ENCODE measurements at regions not wholly inside any gene's neighbourhood (a gene's known extent, or its start where the extent isn't known, plus 50 kb on each side); places are given as distances from the start of the nearest gene placed in this dataset.

DNA sequence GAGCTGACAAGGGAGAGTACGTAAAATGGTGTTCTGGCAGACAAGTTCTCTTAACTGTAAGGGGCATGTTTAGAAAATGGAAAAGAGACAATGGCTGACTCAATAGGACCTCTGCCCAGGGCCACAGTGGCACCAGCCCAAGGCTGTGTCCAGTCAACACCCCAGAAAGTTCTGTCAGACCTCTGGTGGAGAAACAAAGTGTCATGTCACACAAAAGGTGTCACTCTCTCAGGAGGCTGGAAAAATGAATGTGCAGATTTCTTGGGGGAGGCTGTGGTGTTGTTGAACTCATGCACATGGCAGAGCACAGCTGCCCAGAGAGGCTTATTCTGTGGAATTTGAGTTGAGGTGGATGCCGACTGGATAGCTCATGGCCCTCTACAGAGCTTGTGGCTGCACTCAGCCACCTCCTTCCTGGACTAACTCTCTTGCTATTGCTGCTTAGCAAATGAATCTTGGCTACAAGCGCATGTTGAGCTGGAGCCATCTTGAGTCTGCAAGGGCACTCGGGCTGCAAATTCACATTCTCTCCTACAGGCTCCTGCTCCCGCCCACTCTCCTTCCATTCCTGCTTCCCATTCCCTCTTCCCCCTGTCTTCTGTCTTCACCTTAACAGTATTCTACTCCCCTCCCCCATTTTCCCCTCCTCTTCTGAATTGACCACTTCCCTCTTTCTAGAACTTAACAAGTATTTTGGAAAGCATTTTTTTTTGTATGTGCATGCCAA lies 55.8 kb upstream of the SLC7A14 start:
- no peak overlapping the region for H3K4me3 ChIP-seq (ENCODE audit: insufficient read depth, low read depth, low read length)
- H3K4me1 ChIP-seq (ENCODE audit: insufficient read depth, low read length), result no peaks in the 10 kb centered on the region
- H3K36me3 ChIP-seq (ENCODE audit: insufficient read depth, low read length), result no peaks in the 10 kb centered on the region
- H2AFZ ChIP-seq (ENCODE audit: low read depth, low read length), result no peak overlapping the region
- H3K79me2 ChIP-seq (ENCODE audit: insufficient read depth, low read length), result no peaks in the 10 kb centered on the region
- H3K27me3 ChIP-seq (ENCODE audit: insufficient read depth, low read length), result peaks cover 2% of the 10 kb centered on the region
- TF ChIP-seq, protein P1, sequence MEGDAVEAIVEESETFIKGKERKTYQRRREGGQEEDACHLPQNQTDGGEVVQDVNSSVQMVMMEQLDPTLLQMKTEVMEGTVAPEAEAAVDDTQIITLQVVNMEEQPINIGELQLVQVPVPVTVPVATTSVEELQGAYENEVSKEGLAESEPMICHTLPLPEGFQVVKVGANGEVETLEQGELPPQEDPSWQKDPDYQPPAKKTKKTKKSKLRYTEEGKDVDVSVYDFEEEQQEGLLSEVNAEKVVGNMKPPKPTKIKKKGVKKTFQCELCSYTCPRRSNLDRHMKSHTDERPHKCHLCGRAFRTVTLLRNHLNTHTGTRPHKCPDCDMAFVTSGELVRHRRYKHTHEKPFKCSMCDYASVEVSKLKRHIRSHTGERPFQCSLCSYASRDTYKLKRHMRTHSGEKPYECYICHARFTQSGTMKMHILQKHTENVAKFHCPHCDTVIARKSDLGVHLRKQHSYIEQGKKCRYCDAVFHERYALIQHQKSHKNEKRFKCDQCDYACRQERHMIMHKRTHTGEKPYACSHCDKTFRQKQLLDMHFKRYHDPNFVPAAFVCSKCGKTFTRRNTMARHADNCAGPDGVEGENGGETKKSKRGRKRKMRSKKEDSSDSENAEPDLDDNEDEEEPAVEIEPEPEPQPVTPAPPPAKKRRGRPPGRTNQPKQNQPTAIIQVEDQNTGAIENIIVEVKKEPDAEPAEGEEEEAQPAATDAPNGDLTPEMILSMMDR (IDR thresholded peaks at IDR 0.05; ENCODE audit: insufficient read depth, low read depth, low read length), result no peak
- no peak for TF ChIP-seq EZH2 (IDR thresholded peaks at IDR 0.05; ENCODE audit: insufficient read depth, low read length)
- no peaks in the 10 kb centered on the region for H3K9me3 ChIP-seq (ENCODE audit: insufficient read depth, low read depth, low read length)
- H3K27ac Mint-ChIP-seq (ENCODE audit: unreplicated experiment), result no peak overlapping the region
- peaks cover 9% of the 10 kb centered on the region for H3K27me3 Mint-ChIP-seq (ENCODE audit: low read depth, unreplicated experiment)
- H3K27ac ChIP-seq (ENCODE audit: low read depth, low read length), result no peak overlapping the region
- DNase-seq (ENCODE audit: low read depth) (peak; percentile 30), FAIRE-seq (no peak)
- no peaks in the 10 kb centered on the region for H4K20me1 ChIP-seq (ENCODE audit: insufficient read depth, low read length)
- H3K4me1 Mint-ChIP-seq (ENCODE audit: low read depth, unreplicated experiment), result peaks cover 8% of the 10 kb centered on the region
- no peak overlapping the region for H3K4me2 ChIP-seq (ENCODE audit: low read length)
- peaks cover 19% of the 10 kb centered on the region for H3K9me3 Mint-ChIP-seq (ENCODE audit: unreplicated experiment)
- no peak overlapping the region for H3K9ac ChIP-seq (ENCODE audit: low read length)
- peaks cover 2% of the 10 kb centered on the region for H3K36me3 Mint-ChIP-seq (ENCODE audit: low read depth, unreplicated experiment)
- no peak overlapping the region for H3K4me3 Mint-ChIP-seq (ENCODE audit: unreplicated experiment)

DNA sequence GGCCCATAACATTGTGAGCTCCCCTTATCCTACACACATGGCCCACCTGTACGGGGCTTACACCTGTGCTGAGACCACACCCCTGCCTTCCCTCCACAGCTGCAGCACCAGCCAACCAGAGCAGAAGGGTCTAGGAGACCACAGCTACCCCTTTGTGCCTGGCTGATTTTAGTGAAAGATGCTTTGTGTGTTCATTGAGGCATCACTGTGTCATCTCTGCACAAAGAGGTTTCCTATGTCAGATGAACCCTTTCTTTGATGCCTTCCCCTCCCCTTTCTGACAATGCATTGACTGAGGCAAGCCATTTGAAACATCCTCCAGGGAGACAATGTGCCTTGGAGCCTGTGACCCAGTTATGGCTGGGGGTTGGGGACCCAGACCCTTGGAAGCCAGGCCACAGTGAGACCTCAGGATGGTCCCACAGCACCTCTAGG lies 54.9 kb upstream of the SLC7A14 start:
- Histone ChIP-seq H3K27ac (ENCODE audit: low read depth, low read length) (no peak overlapping the region), H3K4me1 (ENCODE audit: insufficient read depth, low read length) (no peaks in the 10 kb centered on the region), H3K79me2 (ENCODE audit: insufficient read depth, low read length) (no peaks in the 10 kb centered on the region), H3K9ac (ENCODE audit: low read length) (no peak overlapping the region), H3K27me3 (ENCODE audit: insufficient read depth, low read length) (peaks cover 2% of the 10 kb centered on the region), H3K4me3 (ENCODE audit: insufficient read depth, low read depth, low read length) (no peak overlapping the region), H2AFZ (ENCODE audit: low read depth, low read length) (no peak overlapping the region), H3K9me3 (ENCODE audit: insufficient read depth, low read depth, low read length) (no peaks in the 10 kb centered on the region), H3K36me3 (ENCODE audit: insufficient read depth, low read length) (no peaks in the 10 kb centered on the region), H4K20me1 (ENCODE audit: insufficient read depth, low read length) (no peaks in the 10 kb centered on the region), H3K4me2 (ENCODE audit: low read length) (no peak overlapping the region)
- Mint-ChIP-seq H3K27me3 (ENCODE audit: low read depth, unreplicated experiment) (peaks cover 15% of the 10 kb centered on the region), H3K27ac (ENCODE audit: unreplicated experiment) (no peak overlapping the region), H3K4me3 (ENCODE audit: unreplicated experiment) (no peak overlapping the region), H3K36me3 (ENCODE audit: low read depth, unreplicated experiment) (peaks cover 2% of the 10 kb centered on the region), H3K4me1 (ENCODE audit: low read depth, unreplicated experiment) (peaks cover 8% of the 10 kb centered on the region), H3K9me3 (ENCODE audit: unreplicated experiment) (peaks cover 18% of the 10 kb centered on the region)
- TF ChIP-seq, protein P1 (IDR thresholded peaks at IDR 0.05; ENCODE audit: insufficient read depth, low read depth, low read length), result no peak
- no peak for TF ChIP-seq EZH2 (IDR thresholded peaks at IDR 0.05; ENCODE audit: insufficient read depth, low read length)
- DNase-seq (ENCODE audit: low read depth) (no peak), FAIRE-seq (no peak)

DNA sequence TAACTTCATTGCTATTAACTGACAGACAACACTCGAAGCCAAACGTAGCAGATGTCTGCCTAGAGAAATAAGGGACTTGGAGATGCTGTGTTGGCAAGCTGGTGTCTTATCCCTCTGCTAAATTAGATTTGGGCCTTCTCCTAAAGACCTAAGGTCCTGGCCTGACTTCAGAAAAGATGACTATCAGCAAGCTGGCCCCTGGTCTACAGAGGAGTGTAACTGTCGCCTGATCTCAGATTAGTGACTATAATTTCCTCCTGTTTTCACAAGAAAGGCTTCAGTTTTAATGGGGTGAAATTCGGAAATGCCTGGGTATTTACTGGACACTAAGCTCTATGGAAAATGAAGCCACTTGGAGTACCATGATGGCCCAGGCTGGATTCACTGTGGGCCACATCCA lies 53.1 kb upstream of the SLC7A14 start:
- Histone ChIP-seq H3K79me2 (ENCODE audit: insufficient read depth, low read length) (no peaks in the 10 kb centered on the region), H4K20me1 (ENCODE audit: insufficient read depth, low read length) (no peaks in the 10 kb centered on the region), H2AFZ (ENCODE audit: low read depth, low read length) (no peak overlapping the region), H3K4me3 (ENCODE audit: insufficient read depth, low read depth, low read length) (no peak overlapping the region), H3K9ac (ENCODE audit: low read length) (no peak overlapping the region), H3K4me2 (ENCODE audit: low read length) (no peak overlapping the region), H3K9me3 (ENCODE audit: insufficient read depth, low read depth, low read length) (no peaks in the 10 kb centered on the region), H3K27me3 (ENCODE audit: insufficient read depth, low read length) (peaks cover 4% of the 10 kb centered on the region), H3K36me3 (ENCODE audit: insufficient read depth, low read length) (no peaks in the 10 kb centered on the region), H3K4me1 (ENCODE audit: insufficient read depth, low read length) (no peaks in the 10 kb centered on the region), H3K27ac (ENCODE audit: low read depth, low read length) (no peak overlapping the region)
- H3K4me1 Mint-ChIP-seq (ENCODE audit: low read depth, unreplicated experiment), result peaks cover 8% of the 10 kb centered on the region
- no peak overlapping the region for H3K27ac Mint-ChIP-seq (ENCODE audit: unreplicated experiment)
- H3K9me3 Mint-ChIP-seq (ENCODE audit: unreplicated experiment), result peaks cover 10% of the 10 kb centered on the region
- FAIRE-seq (no peak), DNase-seq (ENCODE audit: low read depth) (no peak)
- no peak overlapping the region for H3K4me3 Mint-ChIP-seq (ENCODE audit: unreplicated experiment)
- no peak for TF ChIP-seq EZH2 (IDR thresholded peaks at IDR 0.05; ENCODE audit: insufficient read depth, low read length)
- TF ChIP-seq, protein P1 (IDR thresholded peaks at IDR 0.05; ENCODE audit: insufficient read depth, low read depth, low read length), result no peak
- H3K27me3 Mint-ChIP-seq (ENCODE audit: low read depth, unreplicated experiment), result peaks cover 19% of the 10 kb centered on the region
- H3K36me3 Mint-ChIP-seq (ENCODE audit: low read depth, unreplicated experiment), result peaks cover 2% of the 10 kb centered on the region
